ENCODE measurements at regions not wholly inside any gene's neighbourhood (a gene's known extent, or its start where the extent isn't known, plus 50 kb on each side); places are given as distances from the start of the nearest gene placed in this dataset.

GRCh38 chr4:157728215-157728614 is 444.6 kb downstream of the GASK1B start:
- Histone ChIP-seq H3K9me3 (ENCODE audit: insufficient read depth, low read length) (no peaks in the 10 kb centered on the region), H3K4me2 (ENCODE audit: low read depth, low read length, poor library complexity, severe bottlenecking) (no peak overlapping the region), H3K27ac (ENCODE audit: low read depth, low read length) (no peak overlapping the region), H3K27me3 (ENCODE audit: low read length) (no peaks in the 10 kb centered on the region), H3K36me3 (ENCODE audit: low read length) (no peaks in the 10 kb centered on the region), H3K9ac (ENCODE audit: low read length) (no peak overlapping the region), H3K9me2 (replicated peaks; ENCODE audit: insufficient read depth, low read length) (no peaks in the 10 kb centered on the region), H3F3A (ENCODE audit: insufficient read depth) (no peaks in the 10 kb centered on the region), H3K79me2 (ENCODE audit: insufficient read depth, low read length) (no peaks in the 10 kb centered on the region), H3K4me3 (ENCODE audit: insufficient read depth, low read length, poor library complexity, severe bottlenecking) (no peak overlapping the region), H4K20me1 (ENCODE audit: low read depth, low read length) (no peaks in the 10 kb centered on the region), H2AFZ (ENCODE audit: low read depth, low read length, severe bottlenecking) (no peak overlapping the region)
- TF ChIP-seq EZH2phosphoT487 (conservative IDR thresholded peaks at IDR 0.05; ENCODE audit: low read length) = no peak
- TF ChIP-seq CTCF (IDR thresholded peaks at IDR 0.05; ENCODE audit: insufficient read depth, low read length, poor library complexity, severe bottlenecking) = no peak

- no peak overlapping the region for H3K9ac ChIP-seq (ENCODE audit: low read length)
- H3F3A ChIP-seq (ENCODE audit: insufficient read depth) = no peaks in the 10 kb centered on the region
Observed at GRCh38 chr4:157727163-157727562, 445.7 kb downstream of the GASK1B start.

DNA sequence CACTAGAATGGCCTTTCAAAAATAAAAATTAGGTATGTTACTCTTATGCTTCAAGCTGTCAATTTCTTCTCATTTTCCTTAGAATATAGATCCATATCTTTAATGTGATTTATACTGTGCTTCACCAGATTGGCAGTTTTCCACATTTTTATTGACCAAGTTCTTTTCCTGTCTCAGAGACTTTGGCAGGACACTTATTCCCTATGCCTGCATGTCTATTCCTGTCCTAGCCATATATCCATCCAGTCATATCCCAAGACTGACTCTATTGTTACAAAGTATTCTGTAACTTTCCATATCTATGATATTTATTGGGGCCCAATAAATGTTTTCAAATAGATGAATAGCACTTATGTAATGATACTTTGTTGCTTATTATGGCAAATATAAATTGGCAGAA is 450.7 kb downstream of the GASK1B start:
- H3K9ac ChIP-seq (ENCODE audit: low read length) = no peak overlapping the region
- no peaks in the 10 kb centered on the region for H3F3A ChIP-seq (ENCODE audit: insufficient read depth)
- H3K4me3 ChIP-seq (ENCODE audit: insufficient read depth, low read length, poor library complexity, severe bottlenecking) = no peak overlapping the region
- no peaks in the 10 kb centered on the region for H4K20me1 ChIP-seq (ENCODE audit: low read depth, low read length)
- TF ChIP-seq CTCF (IDR thresholded peaks at IDR 0.05; ENCODE audit: insufficient read depth, low read length, poor library complexity, severe bottlenecking) = no peak
- TF ChIP-seq EZH2phosphoT487 (conservative IDR thresholded peaks at IDR 0.05; ENCODE audit: low read length) = no peak
- no peaks in the 10 kb centered on the region for H3K9me3 ChIP-seq (ENCODE audit: insufficient read depth, low read length)
- no peak overlapping the region for H2AFZ ChIP-seq (ENCODE audit: low read depth, low read length, severe bottlenecking)
- H3K9me2 ChIP-seq (replicated peaks; ENCODE audit: insufficient read depth, low read length) = no peaks in the 10 kb centered on the region
- no peak overlapping the region for H3K4me2 ChIP-seq (ENCODE audit: low read depth, low read length, poor library complexity, severe bottlenecking)
- H3K36me3 ChIP-seq (ENCODE audit: low read length) = no peaks in the 10 kb centered on the region
- no peaks in the 10 kb centered on the region for H3K27me3 ChIP-seq (ENCODE audit: low read length)
- H3K27ac ChIP-seq (ENCODE audit: low read depth, low read length) = no peak overlapping the region
- no peaks in the 10 kb centered on the region for H3K79me2 ChIP-seq (ENCODE audit: insufficient read depth, low read length)

More at GRCh38 chr4:157727163-157727562, 445.7 kb downstream of the GASK1B start:
- Histone ChIP-seq H3K9me2 (replicated peaks; ENCODE audit: insufficient read depth, low read length) (no peaks in the 10 kb centered on the region), H2AFZ (ENCODE audit: low read depth, low read length, severe bottlenecking) (no peak overlapping the region), H3K4me2 (ENCODE audit: low read depth, low read length, poor library complexity, severe bottlenecking) (no peak overlapping the region), H3K9me3 (ENCODE audit: insufficient read depth, low read length) (no peaks in the 10 kb centered on the region), H3K27me3 (ENCODE audit: low read length) (no peaks in the 10 kb centered on the region), H3K27ac (ENCODE audit: low read depth, low read length) (no peak overlapping the region), H4K20me1 (ENCODE audit: low read depth, low read length) (no peaks in the 10 kb centered on the region), H3K36me3 (ENCODE audit: low read length) (no peaks in the 10 kb centered on the region), H3K79me2 (ENCODE audit: insufficient read depth, low read length) (no peaks in the 10 kb centered on the region), H3K4me3 (ENCODE audit: insufficient read depth, low read length, poor library complexity, severe bottlenecking) (no peak overlapping the region)
- TF ChIP-seq EZH2phosphoT487 (conservative IDR thresholded peaks at IDR 0.05; ENCODE audit: low read length) = no peak
- no peak for TF ChIP-seq CTCF (IDR thresholded peaks at IDR 0.05; ENCODE audit: insufficient read depth, low read length, poor library complexity, severe bottlenecking)

Measured in SU-DHL-6 (cell line).